Anterior cingulate cortex (tissue), 58 donors: ENCODE measurements at regions not wholly inside any gene's neighbourhood (a gene's known extent, or its start where the extent isn't known, plus 50 kb on each side); places are given as distances from the start of the nearest gene placed in this dataset.
"Not testable (repeated sequence)": the region's sequence is repeated elsewhere in the genome, so short reads cannot be mapped to it uniquely, and the experiment has no call there.

Source experiments
- DNase-seq, 58 donors: peaks; one replicate each; lab custom pipeline; 2025; lab: John Stamatoyannopoulos, UW

DNA sequence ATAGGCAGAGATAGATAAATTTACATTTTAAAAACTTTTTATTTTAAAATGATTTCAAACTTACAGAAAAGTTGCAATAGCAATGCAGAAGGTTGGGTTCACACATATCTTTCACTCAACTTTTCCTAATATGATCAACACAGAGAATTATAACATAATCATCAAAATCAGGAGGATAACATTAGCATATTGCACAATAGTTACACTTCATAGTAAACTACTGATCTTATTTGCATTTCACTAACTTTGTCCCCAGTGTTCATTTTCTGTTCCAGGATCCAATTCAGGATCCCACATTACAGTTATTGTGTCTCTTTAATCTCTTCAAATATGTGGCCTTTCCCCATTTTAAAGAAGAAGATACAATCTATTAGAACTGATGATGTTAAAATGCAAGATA is 115.4 kb upstream of the ETV6 start:
- DNase-seq: no peak

DNA sequence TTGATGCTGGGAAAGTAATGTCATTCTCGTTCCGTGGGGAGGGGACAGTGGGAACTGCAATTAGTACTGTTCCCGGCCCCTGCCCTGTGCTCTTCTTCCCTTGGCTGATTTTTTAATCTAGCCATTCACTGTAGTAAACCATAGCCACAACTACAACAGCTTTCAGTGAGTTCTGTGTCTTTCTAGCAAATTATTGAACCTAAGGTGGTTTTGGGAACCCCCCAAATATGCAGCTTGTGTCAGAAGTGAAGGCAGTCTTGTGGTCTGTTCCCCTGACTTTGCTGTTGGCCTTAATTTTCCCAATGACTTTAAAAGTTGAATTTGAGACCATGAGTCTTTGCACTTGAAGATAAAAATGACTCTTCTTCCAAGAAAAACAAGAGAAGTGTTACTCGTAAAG is 114.3 kb upstream of the ETV6 start:
- no peak for DNase-seq

DNA sequence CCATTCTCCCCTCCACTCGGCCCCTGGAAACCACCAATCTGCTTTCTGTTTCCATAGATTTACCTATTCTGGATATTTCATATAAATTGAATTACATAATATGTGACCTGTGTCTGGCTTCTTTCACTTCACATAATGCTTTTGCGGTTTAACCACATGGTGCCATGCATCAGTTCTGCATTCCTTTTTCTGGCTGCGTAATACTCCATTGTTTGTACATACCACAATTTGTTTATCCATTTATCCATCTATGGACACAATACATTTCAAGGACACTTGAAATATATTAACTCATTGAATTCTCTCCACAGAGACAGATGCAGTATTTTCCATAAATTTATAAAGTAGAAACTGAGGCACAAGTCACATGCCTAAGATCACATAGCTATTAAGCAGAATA is 110.3 kb upstream of the ETV6 start:
- no peak for DNase-seq

- no peak for DNase-seq
Measured at GRCh38 chr12:11540156-11540555, 109.3 kb upstream of the ETV6 start.

GRCh38 chr12:11540615-11541310 is 108.7 kb upstream of the ETV6 start:
- DNase-seq: no peak

GRCh38 chr12:11542599-11542998 is 106.9 kb upstream of the ETV6 start:
- DNase-seq: no peak

- DNase-seq: no peak
Measured at GRCh38 chr12:11543457-11544158, 105.9 kb upstream of the ETV6 start.

- no peak for DNase-seq
Measured at GRCh38 chr12:11545484-11546330, 103.8 kb upstream of the ETV6 start.

- DNase-seq: peak in 33 of 58 donors; percentile 1 to 53 (median 13)
Measured at GRCh38 chr12:11546582-11547270, 102.7 kb upstream of the ETV6 start.

DNA sequence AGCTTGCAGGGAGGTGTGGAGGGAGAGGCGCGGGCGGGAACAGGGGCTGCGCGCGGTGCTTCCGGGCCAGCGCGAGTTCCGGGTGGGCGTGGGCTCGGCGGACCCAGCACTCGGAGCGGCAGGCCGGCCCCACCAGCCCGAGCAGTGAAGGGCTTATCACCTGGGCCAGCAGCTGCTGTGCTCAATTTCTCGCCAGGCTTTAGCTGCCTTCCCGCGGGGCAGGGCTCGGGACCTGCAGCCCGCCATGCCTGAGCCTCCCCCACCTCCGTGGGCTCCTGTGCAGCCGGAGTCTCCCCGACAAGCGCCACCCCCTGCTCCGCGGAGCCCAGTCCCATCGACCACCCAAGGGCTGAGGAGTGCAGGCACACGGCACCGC is 102.2 kb upstream of the ETV6 start:
- DNase-seq: not testable (repeated sequence)

- DNase-seq: no peak
Measured at GRCh38 chr12:11549119-11549518, 100.4 kb upstream of the ETV6 start.

DNA sequence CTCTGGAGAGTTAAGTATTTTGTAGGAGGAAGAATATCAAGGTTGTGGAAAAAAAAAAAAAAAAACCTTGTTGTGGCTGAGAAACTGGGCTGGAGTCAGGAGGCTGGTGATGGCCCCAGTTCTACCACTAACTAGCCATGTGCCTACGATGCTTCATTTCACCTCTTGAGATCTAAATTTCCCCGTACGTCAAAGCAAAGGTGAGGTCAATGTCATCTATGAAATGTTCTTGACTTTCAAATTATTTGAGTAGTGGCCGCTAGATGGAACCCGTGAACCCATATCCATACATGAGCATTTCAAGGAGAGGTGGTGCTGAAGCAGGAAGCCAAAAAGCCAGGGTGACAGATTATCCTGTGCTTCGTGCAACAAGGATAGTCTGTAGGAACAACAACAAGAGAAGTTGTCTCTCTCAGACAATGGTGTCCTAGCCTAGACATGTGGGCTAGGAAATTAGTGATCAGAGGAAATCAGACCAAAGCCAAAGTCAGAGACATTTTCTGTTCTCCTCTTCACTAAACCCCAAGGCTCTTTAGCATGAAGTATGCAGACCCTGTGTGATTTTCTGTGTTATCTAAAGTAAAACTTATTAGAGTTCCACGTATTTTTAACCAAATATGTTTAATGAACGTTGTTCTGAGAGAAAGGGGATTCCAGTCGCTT is 95.5 kb upstream of the ETV6 start:
- DNase-seq: peak in 19 of 58 donors; percentile 2 to 44 (median 6)

DNA sequence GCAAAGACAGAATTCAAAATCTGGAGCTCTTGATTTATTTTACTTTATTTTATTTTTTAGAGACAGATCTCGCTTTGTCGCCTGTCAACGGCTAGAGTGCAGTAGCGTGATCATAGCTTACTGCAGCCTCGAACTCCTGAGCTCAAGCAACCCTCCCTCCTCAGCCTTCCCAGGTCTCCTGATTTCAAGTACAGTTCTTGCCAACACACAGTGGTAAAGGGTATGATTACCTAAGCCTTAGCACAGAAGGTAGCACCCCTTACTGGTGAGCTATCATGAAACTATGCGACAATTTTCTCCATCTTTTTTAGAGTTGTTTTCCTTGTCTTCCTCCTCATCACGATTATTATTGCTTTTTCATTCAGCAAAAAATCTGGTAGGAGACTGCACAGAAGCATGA is 94.3 kb upstream of the ETV6 start:
- DNase-seq: no peak

- no peak for DNase-seq
Measured at GRCh38 chr12:11555743-11556625, 93.5 kb upstream of the ETV6 start.

GRCh38 chr12:11556682-11557081 is 92.8 kb upstream of the ETV6 start:
- no peak for DNase-seq

GRCh38 chr12:11559626-11560340 is 89.7 kb upstream of the ETV6 start:
- no peak for DNase-seq

GRCh38 chr12:11561411-11561810 is 88.1 kb upstream of the ETV6 start:
- no peak for DNase-seq
